Right kidney (tissue), 1 donor: ENCODE measurements at regions not wholly inside any gene's neighbourhood (a gene's known extent, or its start where the extent isn't known, plus 50 kb on each side); places are given as distances from the start of the nearest gene placed in this dataset.

Experiments used
- DNase-seq: peaks from one replicate; pipeline ENCODE4 v3.0.0-alpha.2; 2016

DNA sequence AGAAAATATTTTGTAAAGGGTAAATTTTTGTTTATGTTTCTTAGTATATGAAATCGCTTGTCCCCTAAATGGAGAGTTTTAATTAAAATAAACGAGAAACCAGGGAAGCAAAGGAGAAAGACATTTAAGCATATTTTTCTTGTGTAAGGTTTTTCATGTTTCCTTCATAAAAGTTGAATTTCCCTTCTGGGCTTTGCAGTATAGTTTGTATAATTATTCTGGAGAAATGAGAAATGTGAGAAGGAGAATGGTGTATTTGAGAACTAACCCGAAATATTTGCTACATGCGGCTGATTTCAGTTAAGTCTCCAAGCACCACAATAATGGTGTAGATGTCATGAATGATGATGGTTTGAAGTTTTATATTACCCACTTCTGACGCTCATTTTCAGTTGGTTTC lies 307.7 kb upstream of the SEL1L start:
- DNase-seq: no peak

DNA sequence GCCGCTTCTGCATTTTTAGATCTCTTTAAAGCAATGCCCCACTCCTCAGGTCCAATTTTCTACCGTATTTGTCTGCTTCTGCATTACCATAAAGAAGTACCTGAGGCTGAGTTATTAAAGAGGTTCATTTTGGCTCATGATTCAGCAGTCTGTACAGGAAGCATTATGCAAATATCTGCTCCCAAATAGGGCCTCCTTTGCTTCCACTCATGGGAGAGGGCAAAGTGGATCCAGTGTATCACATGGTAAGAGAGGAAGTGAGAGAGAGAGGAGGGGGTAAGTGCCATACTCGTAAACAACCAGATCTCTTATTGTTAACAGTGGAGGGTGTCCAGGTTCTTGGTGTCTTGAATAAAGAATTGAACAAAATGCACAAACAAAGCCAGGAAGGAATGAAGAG lies 316.1 kb upstream of the SEL1L start:
- no peak for DNase-seq

DNA sequence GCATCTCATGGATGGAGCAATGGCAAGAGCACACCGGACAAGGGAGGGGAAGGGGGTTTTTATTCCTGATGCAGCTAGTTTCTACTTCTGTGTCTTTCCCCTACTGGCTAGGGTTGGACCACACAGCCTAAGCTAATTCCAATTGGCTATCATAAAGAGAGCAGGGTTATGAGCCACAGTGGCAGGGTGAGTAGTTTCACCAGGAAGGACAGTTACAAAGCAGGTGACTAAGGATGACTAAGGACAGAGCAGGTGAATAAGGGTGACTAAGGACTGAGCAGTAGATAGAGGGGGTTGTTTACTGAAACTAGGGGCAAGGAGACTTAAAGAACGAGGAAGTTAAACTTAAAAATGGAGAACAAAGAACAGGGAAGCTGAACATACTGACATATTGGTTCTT lies 321.4 kb upstream of the SEL1L start:
- no peak for DNase-seq

DNA sequence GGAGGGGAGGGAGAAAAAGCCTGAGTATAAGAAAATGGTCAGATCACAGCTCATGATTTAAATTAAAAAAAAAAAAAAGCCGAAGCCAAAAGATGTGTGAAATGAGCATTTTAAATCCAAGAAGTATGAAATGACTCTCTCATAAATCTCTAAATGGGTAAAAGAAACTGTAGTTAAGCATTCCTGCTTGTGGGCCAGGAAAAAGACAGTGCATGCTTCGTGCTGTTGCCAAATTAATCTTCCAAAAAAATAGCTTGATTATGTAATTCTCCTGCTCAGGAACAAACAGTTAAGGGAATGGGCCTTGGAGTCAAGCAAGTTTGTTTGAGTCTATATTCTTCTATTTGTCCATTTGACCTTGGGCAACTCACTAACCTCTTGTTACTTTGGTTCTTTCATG lies 325.4 kb upstream of the SEL1L start:
- DNase-seq: no peak

DNA sequence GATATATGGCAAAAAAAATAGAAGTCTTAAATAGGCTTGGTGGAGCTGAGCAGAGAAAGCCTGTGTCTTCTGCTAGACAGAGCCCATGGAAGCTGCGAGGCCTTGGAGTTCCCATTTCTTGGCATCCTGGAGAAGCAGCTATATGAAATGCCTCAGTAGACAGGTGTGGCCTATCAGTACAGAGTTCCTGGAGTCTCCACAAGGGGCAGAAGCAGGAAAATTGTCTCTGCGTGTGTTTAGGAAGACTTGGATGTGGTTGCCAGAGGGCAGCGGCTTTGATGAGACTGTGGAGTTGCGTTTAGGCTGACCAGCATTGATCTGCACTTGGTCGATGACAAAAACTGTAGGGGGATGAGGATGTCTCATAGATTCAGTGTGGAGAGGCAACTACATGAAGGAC lies 334.5 kb upstream of the SEL1L start:
- no peak for DNase-seq

DNA sequence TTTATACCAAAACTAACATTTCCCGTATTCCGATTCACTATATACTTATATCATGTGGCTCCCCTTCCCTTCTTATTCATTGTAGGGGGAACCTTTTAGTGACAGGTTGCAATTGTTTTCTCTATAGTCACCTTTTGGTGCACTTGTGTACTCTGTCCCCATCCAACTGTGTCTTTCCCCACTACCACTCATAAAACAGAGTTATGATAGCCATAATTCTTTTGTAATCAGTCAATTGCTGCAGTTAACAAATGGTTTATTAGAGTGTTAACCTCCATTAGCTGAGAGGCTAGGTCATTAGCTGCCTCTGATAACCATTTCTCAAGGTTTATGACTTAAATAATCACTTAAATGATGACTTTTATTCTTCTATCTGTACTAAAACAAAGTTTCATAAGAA lies 338.1 kb upstream of the SEL1L start:
- no peak for DNase-seq

DNA sequence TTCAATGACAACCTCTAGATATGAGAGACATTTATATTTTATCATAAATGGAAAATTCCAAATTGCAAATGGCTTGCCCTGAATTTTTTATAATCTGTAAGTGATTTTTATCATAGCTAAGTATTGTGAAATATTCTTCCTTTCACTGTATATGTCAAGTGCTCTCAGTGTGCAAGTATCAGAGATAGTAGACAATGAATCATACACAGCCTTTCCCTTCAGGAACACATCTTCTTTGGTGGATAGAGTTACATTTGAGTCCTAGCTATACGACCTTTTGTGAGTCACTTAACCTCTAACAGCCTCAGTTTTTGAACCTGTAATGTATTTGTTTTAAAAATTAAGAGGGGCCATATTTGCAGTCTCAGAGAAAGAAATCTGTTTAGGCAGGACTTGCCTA lies 350.7 kb upstream of the SEL1L start:
- no peak for DNase-seq

DNA sequence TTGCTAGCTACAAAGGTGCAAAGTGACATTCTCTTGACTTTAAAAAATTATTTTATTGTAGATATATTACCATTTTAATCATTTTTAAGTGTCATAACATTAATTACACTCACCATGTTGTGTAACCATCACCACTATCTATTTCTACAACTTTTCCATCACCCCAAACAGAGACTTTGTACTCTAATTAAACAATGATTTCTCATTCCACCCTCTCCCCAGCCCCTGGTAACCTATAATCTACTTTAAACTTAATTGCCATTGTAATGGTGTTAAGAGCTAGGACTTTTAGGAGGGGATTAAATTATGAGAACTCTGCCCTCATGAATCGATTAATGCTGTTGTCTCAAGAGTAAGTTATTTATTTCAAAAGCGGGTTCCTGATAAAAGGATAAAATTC lies 352.9 kb upstream of the SEL1L start:
- no peak for DNase-seq

DNA sequence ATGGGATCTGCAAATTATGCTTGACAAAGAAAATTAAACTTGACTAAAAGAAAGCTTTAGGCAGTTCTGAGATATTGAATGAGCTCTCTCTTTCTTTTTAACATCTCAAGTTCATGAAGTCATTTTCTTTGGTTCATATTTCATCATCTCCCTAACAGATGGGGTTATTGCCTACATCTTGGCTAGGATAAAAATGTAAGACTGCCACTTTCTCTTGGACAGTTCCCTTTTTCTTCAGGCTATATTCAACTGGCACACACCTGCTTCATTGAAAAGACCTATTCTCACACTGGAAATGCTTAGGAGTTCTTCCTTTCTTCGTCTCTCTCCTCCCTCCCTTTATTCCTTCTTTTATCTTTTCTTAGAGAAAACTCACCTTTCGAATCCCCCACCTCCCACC lies 355.9 kb upstream of the SEL1L start:
- DNase-seq: no peak

DNA sequence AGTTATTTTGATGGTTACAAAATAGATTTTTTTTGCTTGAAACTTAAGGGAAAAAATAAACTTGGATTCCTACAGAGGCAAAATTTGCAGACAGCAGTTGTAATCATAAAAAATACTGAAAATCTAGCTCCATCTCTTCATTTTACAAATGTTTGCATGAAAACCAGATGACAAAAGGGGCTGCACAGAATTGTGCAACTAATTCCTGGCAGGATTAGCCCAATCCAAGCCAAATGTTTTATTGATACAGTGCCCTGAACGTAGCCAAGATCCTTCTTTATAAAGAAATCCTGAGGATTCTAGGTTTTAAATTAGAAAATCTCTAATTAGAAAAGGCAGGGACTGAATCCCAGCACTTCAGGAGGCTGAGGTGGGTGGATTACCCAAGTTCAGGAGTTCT lies 356.4 kb upstream of the SEL1L start:
- DNase-seq: no peak

DNA sequence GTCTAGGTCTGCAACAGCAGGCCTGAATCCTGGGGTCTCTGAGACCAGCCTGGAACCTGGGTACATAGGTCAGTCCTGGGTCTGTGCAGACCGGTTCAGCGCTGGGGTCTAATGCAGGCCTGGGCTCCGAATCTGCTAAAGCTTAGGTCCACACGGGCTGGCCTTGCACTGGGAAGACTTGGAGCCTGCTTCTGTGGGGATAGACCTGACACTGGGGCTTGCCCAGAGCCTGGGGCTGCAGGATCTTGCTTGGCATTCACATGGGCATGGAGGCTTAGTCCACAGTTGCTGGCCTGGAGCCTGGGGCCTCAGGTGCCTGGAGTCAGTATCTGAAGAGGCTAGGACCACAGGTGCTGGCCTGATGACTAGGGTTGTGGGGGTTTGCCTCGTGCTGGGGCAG lies 369.8 kb upstream of the SEL1L start:
- no peak for DNase-seq

DNA sequence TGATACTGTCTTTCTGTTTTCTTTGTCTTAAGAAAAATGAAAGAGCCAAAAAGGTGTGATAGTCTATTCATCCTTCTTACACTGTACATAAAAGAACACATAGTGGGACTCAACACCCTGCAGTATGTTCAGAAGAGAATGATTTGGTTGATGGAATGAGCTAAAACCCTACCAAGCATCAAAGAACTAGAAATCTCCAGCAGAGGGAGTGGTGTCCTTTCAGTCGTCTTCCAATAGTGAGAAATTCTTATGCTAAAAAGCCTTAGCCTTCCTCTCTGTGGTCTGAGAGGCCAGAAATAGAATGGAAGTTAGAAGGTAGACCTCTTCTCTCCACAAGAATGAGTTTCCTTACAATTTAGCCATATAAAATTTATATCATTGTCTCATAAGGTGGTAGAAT lies 393.4 kb upstream of the SEL1L start:
- no peak for DNase-seq

DNA sequence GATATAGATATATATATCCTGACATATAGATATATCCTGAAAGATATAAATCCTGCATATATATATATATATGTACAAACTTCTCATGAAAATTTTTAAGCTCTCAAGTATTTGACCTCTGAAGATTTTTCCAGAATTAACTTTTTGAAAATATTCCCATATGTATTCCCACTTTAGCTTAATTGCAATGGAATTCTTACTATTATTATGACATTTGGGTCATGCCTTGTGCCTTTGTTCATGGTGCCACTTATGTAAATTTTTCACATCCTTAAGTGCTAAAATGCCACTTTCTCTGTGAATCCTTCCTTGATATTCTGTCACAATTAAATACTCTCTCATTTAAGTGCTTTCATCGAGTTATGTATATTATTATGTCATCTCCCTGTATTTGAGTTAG lies 398.2 kb upstream of the SEL1L start:
- DNase-seq: no peak

DNA sequence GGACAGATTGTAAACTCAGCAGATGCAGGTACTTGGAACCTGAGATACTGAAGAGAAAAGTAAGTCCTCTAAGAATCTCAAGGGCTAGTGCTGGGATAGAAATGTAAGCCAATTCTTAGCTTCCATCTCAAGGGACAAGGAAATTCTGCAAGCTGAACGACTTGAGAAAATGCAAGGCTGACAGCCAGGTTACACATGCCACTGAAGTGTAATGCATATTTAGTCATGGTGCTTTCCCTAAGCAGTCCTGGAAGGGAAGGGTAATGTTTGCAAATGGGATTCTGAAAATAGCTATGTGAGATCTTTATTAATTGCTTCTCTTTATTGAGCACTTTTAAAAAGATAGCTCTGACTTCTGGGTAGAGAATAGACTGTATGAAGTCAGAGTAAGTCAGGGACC lies 402.7 kb upstream of the SEL1L start:
- DNase-seq: no peak

DNA sequence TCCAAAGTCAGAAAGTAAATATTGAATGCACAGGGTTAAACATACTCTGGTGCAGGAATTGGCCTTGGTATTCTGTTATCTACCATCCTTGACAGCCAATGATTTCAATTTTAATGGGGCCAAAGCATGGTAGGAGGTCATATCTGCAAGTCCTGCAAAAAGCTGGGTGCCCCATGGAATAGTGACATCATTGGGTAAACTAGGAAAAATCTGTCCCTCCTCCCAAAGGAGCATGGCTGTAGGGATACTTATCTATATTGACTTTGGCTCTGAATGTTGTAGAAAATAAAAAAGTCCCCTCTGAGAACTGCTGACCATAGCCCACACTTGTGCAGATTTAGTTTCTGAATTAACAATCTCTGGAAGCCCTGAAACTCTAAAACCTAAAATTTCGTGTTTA lies 403.2 kb upstream of the SEL1L start:
- DNase-seq: no peak

DNA sequence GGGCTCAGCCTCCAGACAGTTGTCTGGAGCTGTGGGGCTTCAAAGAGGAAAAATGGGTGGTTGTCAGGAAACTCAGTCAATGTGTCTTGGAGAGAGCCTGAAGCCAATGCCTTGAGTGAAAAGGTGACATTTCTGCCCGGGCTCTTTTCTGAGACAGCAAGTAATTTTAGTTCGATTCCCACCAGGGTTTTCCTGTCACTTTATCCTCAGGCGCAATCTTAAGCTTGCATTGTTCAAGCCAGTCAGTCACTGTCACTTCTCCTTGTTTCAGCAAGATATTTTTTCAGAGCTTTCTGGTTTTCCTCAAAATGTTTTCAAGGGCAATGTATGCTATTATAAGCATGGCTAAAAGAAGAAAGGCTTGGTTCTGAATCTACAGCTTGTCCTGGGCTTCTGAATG lies 404.7 kb upstream of the SEL1L start:
- DNase-seq: no peak

DNA sequence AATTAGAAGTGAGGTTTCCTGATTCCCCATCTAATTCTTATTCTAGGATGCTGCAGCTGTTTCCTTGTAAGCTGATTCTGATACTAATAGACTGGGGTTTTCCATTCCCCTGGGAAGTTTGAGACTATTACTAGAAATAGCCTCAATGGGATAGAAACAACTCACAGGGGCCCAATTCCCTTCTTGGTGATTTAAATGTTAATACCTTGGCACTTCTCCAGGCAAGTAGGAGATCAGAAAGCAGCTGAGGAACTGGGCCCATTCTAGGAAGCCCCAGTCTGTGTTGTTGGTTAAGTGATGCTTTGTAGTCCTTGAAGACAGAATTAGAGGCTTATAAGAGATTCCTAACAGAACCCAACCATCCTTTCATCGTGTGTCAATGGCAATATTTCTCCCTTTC lies 407.0 kb upstream of the SEL1L start:
- DNase-seq: no peak

DNA sequence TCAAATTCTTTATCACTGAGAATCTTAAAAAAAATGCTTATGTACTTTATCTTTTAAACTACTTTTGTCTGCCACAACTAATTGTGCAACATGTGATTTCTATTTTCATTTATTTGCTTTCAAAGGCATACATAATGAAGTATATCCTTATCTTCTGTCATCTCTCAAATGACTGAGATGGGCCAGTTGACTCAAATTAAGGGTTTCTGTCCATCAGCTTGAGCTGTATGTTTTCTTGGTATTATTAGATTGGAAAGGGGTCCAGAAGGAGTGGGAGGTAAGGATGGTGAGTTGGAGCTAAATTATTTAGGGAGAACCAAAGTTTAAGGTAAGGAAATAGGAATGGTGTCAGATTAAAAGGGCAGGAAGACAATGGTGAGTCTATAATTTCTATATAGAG lies 408.4 kb upstream of the SEL1L start:
- DNase-seq: no peak

DNA sequence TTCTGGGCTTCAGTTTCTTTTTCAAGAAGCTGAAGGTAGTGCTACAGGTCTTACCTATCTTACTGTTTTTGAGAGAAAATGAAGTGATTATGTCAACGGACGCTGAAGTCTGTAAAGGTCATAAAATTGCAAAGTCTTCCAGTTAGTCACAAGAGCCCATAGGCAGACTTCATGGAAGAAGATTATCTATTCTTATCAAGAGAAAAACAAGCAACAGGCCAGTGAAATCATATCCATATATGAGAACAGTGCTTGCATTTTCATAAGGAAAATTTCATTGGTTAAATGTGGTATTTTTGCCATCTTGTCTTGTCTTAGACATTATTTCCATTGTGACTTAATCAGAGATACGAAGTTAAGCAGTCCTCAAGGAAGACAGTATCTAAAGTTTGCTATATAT lies 412.7 kb upstream of the SEL1L start:
- no peak for DNase-seq

DNA sequence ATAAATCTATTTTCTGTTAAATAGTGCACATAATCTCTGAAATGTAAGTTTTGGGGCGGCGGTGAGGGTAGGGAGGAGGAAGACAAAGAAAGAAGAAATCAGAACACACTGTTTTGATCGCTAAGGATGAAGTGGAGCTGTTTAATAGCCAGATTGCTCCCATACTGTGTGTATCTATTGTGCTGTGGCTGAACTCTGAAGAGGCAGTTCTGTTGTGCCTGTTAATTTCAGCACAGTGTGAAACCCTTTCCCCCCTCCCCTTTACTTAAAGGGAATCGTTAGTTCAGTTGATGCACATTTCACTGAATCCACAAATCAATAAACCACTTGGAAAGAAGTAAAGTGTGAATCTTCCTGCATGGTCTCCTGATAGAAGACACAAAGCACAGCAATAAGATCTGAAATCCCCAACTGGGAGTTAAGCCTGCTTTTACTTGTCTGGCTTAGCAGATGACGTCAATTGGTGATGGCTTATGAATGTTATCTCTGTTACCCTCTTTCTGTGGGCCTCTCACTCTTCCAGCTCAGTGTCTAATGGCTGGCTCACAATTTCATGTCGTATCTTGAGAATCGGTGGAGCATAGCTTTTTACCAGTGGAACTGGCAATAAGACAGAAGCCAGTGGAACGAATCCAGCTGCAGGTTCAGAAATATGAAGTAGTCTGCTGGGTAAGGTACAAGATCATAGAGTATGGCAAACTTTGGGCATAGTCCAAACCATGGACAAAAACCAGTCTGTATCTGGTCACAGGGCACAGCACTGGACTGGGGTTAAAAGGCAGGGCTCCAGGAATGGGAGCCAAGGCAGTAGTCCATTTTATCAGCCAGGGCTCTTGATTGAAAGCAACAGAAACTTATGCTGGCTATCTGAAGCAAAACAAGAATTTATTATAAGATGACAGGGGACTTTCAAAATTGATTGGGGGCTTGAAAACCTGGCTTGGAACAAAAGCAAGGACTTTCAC lies 413.5 kb upstream of the SEL1L start:
- no peak for DNase-seq

DNA sequence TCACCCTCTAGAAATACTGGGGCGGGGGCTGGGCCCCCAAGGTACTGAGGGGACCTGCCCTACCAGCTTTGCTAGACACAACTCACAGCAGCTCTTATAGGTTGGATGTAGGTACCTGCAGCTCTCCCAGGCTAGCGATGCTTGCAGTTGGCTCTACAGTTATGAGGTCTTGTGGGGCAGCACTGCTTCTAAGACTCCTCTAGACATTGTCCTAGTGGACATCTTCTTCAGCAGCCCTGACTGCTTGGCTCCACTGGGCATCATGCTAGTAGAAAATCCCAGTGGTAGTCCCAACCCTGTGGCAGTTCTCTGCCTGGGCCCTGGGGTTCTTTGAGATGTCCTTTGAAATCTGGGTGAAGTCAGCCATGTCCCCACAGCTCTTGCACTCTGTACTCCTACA lies 419.3 kb upstream of the SEL1L start:
- DNase-seq: no peak

DNA sequence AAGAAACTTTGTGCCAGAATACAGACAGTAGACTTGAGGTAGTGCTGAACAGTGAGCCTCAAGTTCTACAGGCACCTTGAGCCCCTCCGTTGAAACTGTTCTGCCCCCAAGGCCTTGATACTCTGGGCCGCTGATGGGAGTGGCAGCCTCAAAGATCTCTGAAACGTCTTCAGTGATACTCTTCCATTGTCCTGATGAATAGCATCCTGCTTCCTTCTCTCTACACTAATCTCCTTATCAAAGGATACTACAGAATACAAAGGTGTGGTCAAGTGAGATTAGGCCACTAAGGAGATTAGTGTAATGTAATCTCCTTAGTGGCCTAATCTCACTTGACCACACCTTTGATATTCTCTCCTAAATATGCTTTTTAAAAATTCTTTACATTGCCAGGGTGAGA lies 419.8 kb upstream of the SEL1L start:
- DNase-seq: no peak

DNA sequence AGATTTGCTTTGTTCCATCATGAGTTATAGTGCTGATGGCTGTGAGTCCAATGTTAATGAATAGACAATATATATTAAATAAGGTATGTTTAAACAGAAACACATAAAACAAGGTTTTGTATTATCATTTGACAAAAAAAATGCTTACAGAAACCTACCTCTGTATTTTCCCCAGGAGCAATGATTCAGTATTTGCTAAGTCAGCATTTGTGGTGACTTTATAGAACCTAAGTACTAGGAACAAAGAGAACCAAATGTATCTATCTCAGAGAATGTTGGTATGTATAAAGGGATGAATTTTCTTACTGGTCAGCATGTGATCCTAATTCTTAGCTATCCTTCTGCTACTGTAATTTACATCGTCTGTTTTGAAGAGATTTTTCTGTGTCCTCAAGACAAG lies 421.5 kb upstream of the SEL1L start:
- DNase-seq: no peak

DNA sequence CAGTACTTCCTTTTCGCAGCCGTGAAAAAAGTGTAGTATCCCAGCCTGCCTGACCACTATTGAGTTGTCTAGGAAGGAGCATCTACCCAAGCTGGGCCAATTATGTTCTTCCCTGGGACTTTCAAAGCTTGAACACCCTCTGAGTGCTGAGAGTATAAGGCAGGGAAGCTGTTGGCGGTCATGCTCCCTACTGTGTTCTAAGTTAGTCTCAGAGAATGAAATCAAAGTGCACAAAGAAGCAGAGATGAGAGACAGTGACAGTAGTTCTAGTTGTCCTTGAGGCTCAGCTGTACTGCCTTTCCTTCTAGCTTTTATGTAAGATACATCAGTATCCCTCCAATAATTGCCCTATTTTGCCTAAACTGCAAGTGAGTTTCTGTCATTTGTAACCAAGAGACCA lies 427.1 kb upstream of the SEL1L start:
- no peak for DNase-seq

DNA sequence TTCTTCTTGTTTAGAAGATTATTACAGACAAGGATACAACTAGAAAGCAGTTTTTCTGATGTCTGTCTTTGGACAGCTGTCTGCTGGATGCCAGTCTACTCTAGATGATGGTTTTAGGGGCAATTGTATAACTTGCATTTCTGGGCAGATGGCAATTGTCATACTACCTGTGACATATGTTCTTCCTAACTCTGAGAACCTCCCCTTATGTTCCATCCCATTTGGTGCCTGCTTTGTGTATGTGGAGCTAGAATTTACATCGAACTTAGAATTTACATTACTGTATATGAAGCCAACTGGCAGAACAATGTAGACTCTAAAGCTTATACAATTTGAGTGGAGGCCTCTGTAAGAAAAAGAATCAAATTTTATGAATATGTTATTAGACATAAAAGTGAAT lies 430.2 kb upstream of the SEL1L start:
- DNase-seq: no peak
